SU-DHL-6 (cell line): ENCODE measurements at regions not wholly inside any gene's neighbourhood (a gene's known extent, or its start where the extent isn't known, plus 50 kb on each side); places are given as distances from the start of the nearest gene placed in this dataset.

Source experiments
- H2AFZ ChIP-seq: fragments of 200-600 bp; sonication (generic); 2 replicates; pipeline ENCODE4 v1.6.1; 2014; ENCODE audit warnings: low read depth, mild to moderate bottlenecking, moderate library complexity, mixed read lengths, antibody characterized with exemption, low read length; ENCODE audit not compliant: severe bottlenecking
- H3F3A ChIP-seq: fragments of 200-600 bp; shearing (Covaris generic); 2 replicates; pipeline ENCODE4 v1.6.0; 2016; ENCODE audit warnings: antibody characterized with exemption, mild to moderate bottlenecking; ENCODE audit not compliant: insufficient read depth
- H3K27ac ChIP-seq: fragments of 200-600 bp; sonication (generic); 2 replicates; pipeline ENCODE4 v1.5.1; 2016; ENCODE audit warnings: low read depth, mild to moderate bottlenecking, low read length, moderate library complexity, mixed read lengths
- H3K27me3 ChIP-seq: fragments of 200-600 bp; sonication (generic), shearing (Covaris generic); 2 replicates; pipeline ENCODE4 v1.6.0; 2014; ENCODE audit warnings: mild to moderate bottlenecking, low read length
- H3K36me3 ChIP-seq: fragments of 200-600 bp; sonication (generic); 2 replicates; pipeline ENCODE4 v1.6.1; 2014; ENCODE audit warnings: mild to moderate bottlenecking, low read length, mixed read lengths
- H3K4me2 ChIP-seq: fragments of 300-600, 200-600 bp; shearing (Covaris generic), sonication (generic); 2 replicates; pipeline ENCODE4 v1.6.0; 2014; ENCODE audit warnings: low read length, low read depth, mild to moderate bottlenecking; ENCODE audit not compliant: poor library complexity, severe bottlenecking
- H3K4me3 ChIP-seq: fragments of 200-600 bp; sonication (generic); 2 replicates; pipeline ENCODE4 v1.5.1; 2014; ENCODE audit warnings: antibody characterized with exemption, low read length, mild to moderate bottlenecking, mixed read lengths; ENCODE audit not compliant: insufficient read depth, poor library complexity, severe bottlenecking
- H3K79me2 ChIP-seq: fragments of 200-600 bp; sonication (generic); 2 replicates; pipeline ENCODE4 v1.6.1; 2014; ENCODE audit warnings: mild to moderate bottlenecking, low read length, moderate library complexity; ENCODE audit not compliant: insufficient read depth
- H3K9ac ChIP-seq: fragments of 200-600 bp; sonication (generic); 2 replicates; pipeline ENCODE4 v1.7.0; 2014; ENCODE audit warnings: mild to moderate bottlenecking, low read length
- H3K9me2 ChIP-seq: fragments of 200-600 bp; sonication (generic); replicated peaks from 2 replicates; pipeline ENCODE4 v1.6.1; 2014; ENCODE audit warnings: low read length; ENCODE audit not compliant: insufficient read depth
- H3K9me3 ChIP-seq: fragments of 200-600 bp; sonication (generic); 2 replicates; pipeline ENCODE4 v1.6.1; 2014; ENCODE audit warnings: low read length, mixed read lengths; ENCODE audit not compliant: insufficient read depth
- H4K20me1 ChIP-seq: fragments of 200-600 bp; sonication (generic); 2 replicates; pipeline ENCODE4 v1.6.1; 2014; ENCODE audit warnings: low read depth, mild to moderate bottlenecking, antibody characterized with exemption, low read length, moderate library complexity, mixed read lengths
- EZH2phosphoT487 ChIP-seq: fragments of 200-600 bp; sonication (generic), shearing (Covaris generic); conservative IDR thresholded peaks from 2 replicates; pipeline ENCODE4 v1.6.1; 2018; ENCODE audit warnings: mild to moderate bottlenecking, antibody characterized with exemption, low read length, moderate library complexity, mixed read lengths
- TF ChIP-seq, protein P1 (sequence below): fragments of 200-600 bp; sonication (generic); IDR thresholded peaks from one replicate; pipeline ENCODE4 v1.5.1; 2017; ENCODE audit warnings: antibody characterized with exemption, mild to moderate bottlenecking, low read length, moderate library complexity; ENCODE audit not compliant: insufficient read depth, poor library complexity, severe bottlenecking

DNA sequence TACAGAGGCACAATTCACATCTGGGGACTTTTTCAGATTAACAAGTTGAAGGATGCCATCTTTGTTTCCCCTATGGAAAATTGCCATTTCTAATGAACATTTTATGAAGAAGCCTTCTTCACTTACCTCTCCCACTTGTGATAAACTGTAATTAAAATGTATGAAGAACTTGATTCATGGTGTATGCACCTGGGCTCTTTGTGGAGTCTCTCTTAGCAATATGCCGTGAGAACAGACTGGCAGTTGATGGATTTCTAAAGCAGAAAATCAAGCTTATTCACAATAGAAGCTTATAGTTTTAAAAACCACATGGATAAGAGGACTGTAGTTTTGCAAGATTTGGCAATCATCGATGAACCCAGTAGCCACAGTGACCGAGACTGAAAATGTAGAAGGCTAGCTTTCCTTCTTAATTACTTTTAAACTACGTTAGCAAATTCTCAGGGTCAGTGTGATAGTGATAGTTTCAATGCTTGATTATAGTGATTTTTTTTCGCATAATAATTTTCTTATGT, 270.6 kb downstream of the PRL start:
- H2AFZ ChIP-seq = no peak overlapping the region
- no peaks in the 10 kb centered on the region for H3K9me3 ChIP-seq
- H3K36me3 ChIP-seq = no peaks in the 10 kb centered on the region
- TF ChIP-seq, protein P1, sequence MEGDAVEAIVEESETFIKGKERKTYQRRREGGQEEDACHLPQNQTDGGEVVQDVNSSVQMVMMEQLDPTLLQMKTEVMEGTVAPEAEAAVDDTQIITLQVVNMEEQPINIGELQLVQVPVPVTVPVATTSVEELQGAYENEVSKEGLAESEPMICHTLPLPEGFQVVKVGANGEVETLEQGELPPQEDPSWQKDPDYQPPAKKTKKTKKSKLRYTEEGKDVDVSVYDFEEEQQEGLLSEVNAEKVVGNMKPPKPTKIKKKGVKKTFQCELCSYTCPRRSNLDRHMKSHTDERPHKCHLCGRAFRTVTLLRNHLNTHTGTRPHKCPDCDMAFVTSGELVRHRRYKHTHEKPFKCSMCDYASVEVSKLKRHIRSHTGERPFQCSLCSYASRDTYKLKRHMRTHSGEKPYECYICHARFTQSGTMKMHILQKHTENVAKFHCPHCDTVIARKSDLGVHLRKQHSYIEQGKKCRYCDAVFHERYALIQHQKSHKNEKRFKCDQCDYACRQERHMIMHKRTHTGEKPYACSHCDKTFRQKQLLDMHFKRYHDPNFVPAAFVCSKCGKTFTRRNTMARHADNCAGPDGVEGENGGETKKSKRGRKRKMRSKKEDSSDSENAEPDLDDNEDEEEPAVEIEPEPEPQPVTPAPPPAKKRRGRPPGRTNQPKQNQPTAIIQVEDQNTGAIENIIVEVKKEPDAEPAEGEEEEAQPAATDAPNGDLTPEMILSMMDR = no peak
- TF ChIP-seq EZH2phosphoT487 = no peak
- H3K9ac ChIP-seq = no peak overlapping the region
- no peak overlapping the region for H3K27ac ChIP-seq
- no peaks in the 10 kb centered on the region for H3K9me2 ChIP-seq
- no peak overlapping the region for H3K4me2 ChIP-seq
- no peaks in the 10 kb centered on the region for H3K27me3 ChIP-seq
- H3F3A ChIP-seq = no peaks in the 10 kb centered on the region
- H3K79me2 ChIP-seq = no peaks in the 10 kb centered on the region
- H4K20me1 ChIP-seq = no peaks in the 10 kb centered on the region
- no peak overlapping the region for H3K4me3 ChIP-seq

DNA sequence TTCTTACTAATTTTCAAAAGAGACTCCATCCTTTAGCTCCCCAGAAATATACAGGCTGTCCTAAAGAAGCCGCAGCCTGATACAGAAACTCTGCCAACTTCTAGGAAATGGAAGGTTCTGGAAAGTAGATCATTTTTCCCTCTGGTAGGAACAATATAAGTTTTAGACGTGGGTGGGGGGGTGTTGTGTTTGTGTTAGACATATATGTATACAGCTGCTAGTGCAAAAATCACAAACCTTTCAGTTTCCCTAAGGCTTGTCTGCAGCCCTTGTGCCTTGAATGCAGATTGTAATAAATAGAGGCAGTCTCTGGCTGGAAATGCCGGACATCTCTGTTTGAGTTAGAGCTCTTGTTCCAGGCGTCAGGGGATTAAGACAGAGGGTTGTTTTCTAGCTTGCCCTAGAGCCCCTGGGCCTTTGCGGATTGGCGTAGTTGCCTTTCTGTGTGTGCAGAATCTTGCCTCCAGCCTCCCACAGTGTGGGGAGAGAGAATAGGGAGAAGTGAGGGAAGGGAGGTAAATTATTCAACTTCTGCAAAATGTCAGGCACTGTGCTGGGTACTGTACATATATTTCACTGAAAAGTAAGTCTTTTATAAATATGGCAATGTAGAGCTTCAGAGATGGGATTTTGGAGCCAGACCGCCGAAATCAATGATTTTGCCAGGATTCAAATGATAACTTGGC, 269.7 kb downstream of the PRL start:
- no peaks in the 10 kb centered on the region for H3K79me2 ChIP-seq
- H3K4me2 ChIP-seq = no peak overlapping the region
- H3K9me2 ChIP-seq = no peaks in the 10 kb centered on the region
- H2AFZ ChIP-seq = no peak overlapping the region
- no peak overlapping the region for H3K27ac ChIP-seq
- no peak overlapping the region for H3K9ac ChIP-seq
- H4K20me1 ChIP-seq = no peaks in the 10 kb centered on the region
- H3K4me3 ChIP-seq = no peak overlapping the region
- H3K36me3 ChIP-seq = no peaks in the 10 kb centered on the region
- no peaks in the 10 kb centered on the region for H3F3A ChIP-seq
- no peaks in the 10 kb centered on the region for H3K9me3 ChIP-seq
- H3K27me3 ChIP-seq = no peaks in the 10 kb centered on the region
- no peak for TF ChIP-seq EZH2phosphoT487
- TF ChIP-seq, protein P1 = no peak

DNA sequence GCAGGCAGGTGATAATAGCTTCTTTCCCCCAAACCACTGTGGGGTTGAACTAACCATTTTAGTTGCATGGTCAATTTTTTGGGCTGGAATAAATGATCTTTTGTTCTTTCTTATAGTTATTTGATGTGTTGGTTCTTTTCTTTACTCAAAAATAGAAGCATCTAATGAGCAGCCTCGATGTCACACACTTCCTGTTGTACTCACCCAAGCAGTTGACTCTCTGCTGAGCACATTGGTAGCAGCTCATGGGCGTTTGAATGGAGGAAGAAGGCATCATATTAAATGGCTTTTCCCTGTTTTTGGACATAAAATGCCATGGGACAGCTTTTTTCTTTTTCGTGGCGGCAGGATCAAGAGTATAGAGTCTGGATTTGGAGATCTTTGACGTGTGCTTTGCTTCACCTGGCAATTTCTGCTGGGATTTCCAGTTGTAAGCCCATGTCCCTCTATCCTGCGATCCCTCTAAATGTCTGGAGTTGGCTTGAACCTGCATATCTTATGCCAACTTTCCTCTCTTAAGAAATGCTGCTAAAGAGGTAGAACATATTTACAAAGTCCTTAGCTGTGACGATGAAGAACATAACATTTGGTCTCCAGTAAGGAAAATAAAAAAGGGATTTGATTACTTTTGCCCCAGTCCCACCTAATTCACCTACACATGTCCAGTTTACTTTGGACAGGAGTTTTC, 268.3 kb downstream of the PRL start:
- Histone ChIP-seq H3K9me2 (no peaks in the 10 kb centered on the region), H3K9me3 (no peaks in the 10 kb centered on the region), H3K4me2 (no peak overlapping the region), H3K36me3 (no peaks in the 10 kb centered on the region), H3K27ac (no peak overlapping the region), H3F3A (no peaks in the 10 kb centered on the region), H2AFZ (no peak overlapping the region), H4K20me1 (no peaks in the 10 kb centered on the region), H3K9ac (no peak overlapping the region), H3K27me3 (no peaks in the 10 kb centered on the region), H3K79me2 (no peaks in the 10 kb centered on the region), H3K4me3 (no peak overlapping the region)
- TF ChIP-seq, protein P1 = no peak
- no peak for TF ChIP-seq EZH2phosphoT487
